HG03378 (cell line): ENCODE measurements at regions not wholly inside any gene's neighbourhood (a gene's known extent, or its start where the extent isn't known, plus 50 kb on each side); places are given as distances from the start of the nearest gene placed in this dataset.

Source experiments
- ATAC-seq: cut with Tn5 transposase; IDR thresholded peaks from one replicate; pipeline ENCODE4 v1.9.1; 2021; ENCODE audit warnings: mild to moderate bottlenecking, moderate library complexity; ENCODE audit not compliant: unreplicated experiment

DNA sequence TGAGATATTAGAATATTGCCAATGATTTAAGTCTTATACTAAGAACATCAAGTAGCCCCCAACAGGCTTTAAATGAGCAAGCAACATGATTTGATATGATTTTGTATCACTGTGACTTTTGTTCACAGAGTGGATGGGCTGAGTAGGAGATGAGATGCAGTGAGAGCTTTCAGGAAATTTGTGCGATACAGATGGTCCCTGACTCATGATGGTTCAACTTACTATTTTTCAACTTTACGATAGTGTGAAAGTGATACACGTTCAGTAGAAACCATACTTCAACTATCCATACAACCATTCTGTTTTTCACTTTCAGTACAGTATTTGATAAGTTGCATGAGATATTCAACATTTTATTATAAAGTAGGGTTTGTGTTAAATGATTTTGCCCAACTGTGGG, 78.7 kb upstream of the NWD2 start:
- ATAC-seq, result no peak

DNA sequence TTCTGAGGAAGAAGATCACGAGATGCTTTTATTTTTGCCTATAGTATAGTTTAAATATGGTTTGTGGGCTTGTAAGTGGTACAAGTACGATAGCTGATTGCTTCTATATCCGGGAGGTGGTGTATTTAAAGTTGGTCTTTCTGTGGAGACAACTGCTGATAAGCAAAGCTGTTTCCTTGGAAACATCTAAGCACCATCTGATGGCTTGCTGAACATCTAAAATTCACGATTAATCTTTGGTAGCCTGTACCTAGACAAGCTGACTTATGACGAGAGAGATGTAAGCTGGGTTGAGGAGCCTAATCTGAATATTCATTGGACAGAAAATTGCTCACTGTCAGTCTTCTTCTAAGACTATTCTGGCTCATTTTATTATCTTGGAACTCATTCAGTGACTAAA, 74.6 kb upstream of the NWD2 start:
- no peak for ATAC-seq

DNA sequence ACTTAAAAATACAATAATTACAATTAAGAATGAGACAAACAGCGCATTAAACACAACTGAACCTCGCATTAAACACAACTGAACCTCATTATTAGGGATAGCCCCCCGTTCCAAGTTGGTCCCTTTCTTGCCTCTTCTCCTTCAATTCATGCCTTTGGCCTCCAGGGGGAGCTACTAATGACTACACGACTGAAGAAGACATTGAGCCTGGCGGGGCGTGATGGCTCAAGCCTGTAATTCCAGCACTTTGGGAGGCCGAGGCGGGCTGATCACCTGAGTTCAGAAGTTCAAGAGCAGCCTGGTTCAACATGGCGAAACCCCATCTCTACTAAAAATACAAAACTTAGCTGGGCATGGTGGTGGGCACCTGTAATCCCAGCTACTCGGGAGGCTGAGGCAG, 56.4 kb upstream of the NWD2 start:
- ATAC-seq, result no peak
